Chondrocyte (in vitro differentiated cells): ENCODE measurements at regions not wholly inside any gene's neighbourhood (a gene's known extent, or its start where the extent isn't known, plus 50 kb on each side); places are given as distances from the start of the nearest gene placed in this dataset.

Experiments used
- DNase-seq: peaks from one replicate; pipeline ENCODE4 v3.0.0; 2021; ENCODE audit warnings: mixed read lengths, low spot score
- H3K27ac Mint-ChIP-seq: one replicate; pipeline ENCODE4 v1.8.0; 2021; ENCODE audit warnings: mild to moderate bottlenecking, moderate library complexity, mixed read lengths; ENCODE audit not compliant: unreplicated experiment
- H3K27me3 Mint-ChIP-seq: 2 replicates; pipeline ENCODE4 v1.8.0; 2021; ENCODE audit warnings: low read depth, mixed read lengths
- H3K36me3 Mint-ChIP-seq: 2 replicates; pipeline ENCODE4 v1.8.0; 2021; ENCODE audit warnings: low read depth, mixed read lengths
- H3K4me1 Mint-ChIP-seq: 2 replicates; pipeline ENCODE4 v1.8.0; 2021; ENCODE audit warnings: low read depth, mild to moderate bottlenecking, mixed read lengths
- H3K4me3 Mint-ChIP-seq: one replicate; pipeline ENCODE4 v1.8.0; 2021; ENCODE audit warnings: mild to moderate bottlenecking, moderate library complexity, mixed read lengths; ENCODE audit not compliant: unreplicated experiment
- H3K9me3 Mint-ChIP-seq: 2 replicates; pipeline ENCODE4 v1.8.0; 2021; ENCODE audit warnings: low read depth, mixed read lengths
- CTCF ChIP-seq: fragments of 200-600 bp; sonication (generic); IDR thresholded peaks from 2 replicates; pipeline ENCODE4 v1.5.0; 2021; ENCODE audit warnings: antibody characterized with exemption, mild to moderate bottlenecking, moderate library complexity

DNA sequence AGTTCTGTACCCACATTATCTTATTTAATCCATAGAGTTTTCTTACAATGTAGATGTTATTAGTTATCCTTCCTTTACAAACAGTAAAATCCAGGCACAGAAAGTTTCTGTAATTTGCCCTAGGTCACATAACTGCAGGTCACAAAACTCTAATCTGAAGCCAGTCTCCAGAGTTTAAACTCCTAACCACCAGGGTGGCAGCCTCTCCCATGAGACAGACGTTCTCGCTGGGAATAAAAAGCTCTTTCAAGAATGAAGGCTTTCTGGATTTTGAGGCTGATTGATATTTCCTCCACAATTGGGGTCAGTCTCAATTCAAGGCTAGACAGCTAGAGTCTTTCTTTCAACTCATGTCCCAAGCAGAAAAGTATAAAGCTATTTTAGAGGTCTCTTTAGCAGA lies 95.8 kb upstream of the PLEKHG7 start:
- Mint-ChIP-seq H3K27me3 (no peaks in the 10 kb centered on the region), H3K4me3 (no peak overlapping the region), H3K27ac (no peak overlapping the region), H3K9me3 (peaks cover 3% of the 10 kb centered on the region), H3K36me3 (no peaks in the 10 kb centered on the region), H3K4me1 (peaks cover 26% of the 10 kb centered on the region)
- TF ChIP-seq CTCF = no peak
- DNase-seq = no peak

DNA sequence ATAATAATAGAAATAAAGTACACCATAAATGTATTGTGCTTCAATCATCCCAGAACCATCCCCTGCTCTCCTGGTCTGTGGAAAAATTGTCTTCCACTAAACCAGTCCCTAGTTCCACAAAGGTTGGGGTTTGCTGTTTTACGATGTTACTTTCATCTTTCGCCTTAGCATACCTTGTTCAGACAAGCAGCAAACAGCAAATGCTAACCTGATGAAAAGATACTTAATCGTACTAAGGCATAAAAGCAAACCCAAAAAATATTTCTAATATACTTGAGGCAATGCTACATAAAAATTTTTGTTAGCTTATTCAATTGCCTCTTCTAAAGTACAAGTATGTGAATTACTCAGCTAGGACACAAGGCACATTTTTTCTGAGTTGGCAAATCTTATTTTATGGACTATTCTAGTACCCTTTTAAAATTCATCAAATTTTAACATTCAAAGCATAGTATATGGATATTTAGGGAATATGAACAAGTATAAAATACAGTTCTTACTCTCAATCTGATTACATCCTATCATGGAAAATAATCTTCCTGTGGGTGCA lies 97.1 kb upstream of the PLEKHG7 start:
- TF ChIP-seq CTCF = no peak
- Mint-ChIP-seq H3K36me3 (peaks cover 1% of the 10 kb centered on the region), H3K27me3 (no peaks in the 10 kb centered on the region), H3K4me1 (peaks cover 26% of the 10 kb centered on the region), H3K9me3 (peaks cover 6% of the 10 kb centered on the region), H3K4me3 (no peak overlapping the region), H3K27ac (no peak overlapping the region)
- no peak for DNase-seq

- DNase-seq = no peak
Observed at GRCh38 chr12:92604786-92605185, 98.0 kb upstream of the PLEKHG7 start.

GRCh38 chr12:92603741-92604432 lies 98.9 kb upstream of the PLEKHG7 start:
- Mint-ChIP-seq H3K4me3 (no peak overlapping the region), H3K36me3 (peaks cover 2% of the 10 kb centered on the region), H3K9me3 (peaks cover 8% of the 10 kb centered on the region), H3K27ac (no peak overlapping the region), H3K4me1 (peaks cover 26% of the 10 kb centered on the region), H3K27me3 (no peaks in the 10 kb centered on the region)
- TF ChIP-seq CTCF = no peak
- DNase-seq = no peak

More at GRCh38 chr12:92604786-92605185, 98.0 kb upstream of the PLEKHG7 start:
- peaks cover 2% of the 10 kb centered on the region for H3K36me3 Mint-ChIP-seq
- TF ChIP-seq CTCF = no peak
- H3K27me3 Mint-ChIP-seq = no peaks in the 10 kb centered on the region
- H3K27ac Mint-ChIP-seq = no peak overlapping the region
- peaks cover 8% of the 10 kb centered on the region for H3K9me3 Mint-ChIP-seq
- no peak overlapping the region for H3K4me3 Mint-ChIP-seq
- H3K4me1 Mint-ChIP-seq = peaks cover 26% of the 10 kb centered on the region

DNA sequence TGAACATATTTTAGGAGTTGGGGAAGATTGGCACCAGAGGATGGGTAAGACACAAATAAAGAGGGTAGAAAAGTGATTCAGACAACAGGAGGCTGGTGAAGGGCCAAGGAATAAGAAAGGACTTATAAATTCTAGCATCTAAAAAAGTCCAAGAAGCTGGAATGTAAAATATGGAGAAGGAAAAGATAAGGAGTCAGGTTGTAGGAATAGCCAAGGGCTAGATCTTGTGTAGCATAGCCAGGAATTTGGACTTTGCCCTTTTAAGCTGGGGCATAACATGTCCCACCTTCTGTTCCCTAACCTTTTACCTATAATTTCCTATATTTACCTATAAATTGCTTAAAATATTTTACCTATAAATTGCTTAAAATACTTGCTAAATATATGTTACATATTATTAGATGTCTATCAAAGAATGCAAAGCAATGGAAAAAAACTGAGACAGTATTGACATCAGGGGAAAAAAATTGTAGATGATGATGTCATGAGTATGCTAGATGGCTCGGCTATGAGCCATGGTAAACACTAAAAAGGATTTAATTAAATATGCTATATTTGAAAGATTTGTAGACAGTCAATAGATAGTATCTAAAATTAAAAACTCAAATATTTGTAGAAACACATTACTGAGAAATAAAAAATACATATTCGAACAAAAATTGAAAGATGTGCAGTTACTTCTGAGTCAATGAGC lies 99.7 kb upstream of the PLEKHG7 start:
- DNase-seq = no peak
- Mint-ChIP-seq H3K9me3 (peaks cover 8% of the 10 kb centered on the region), H3K4me3 (no peak overlapping the region), H3K27me3 (no peaks in the 10 kb centered on the region), H3K4me1 (peaks cover 19% of the 10 kb centered on the region), H3K36me3 (peaks cover 2% of the 10 kb centered on the region), H3K27ac (peak overlapping the region; percentile 37)
- TF ChIP-seq CTCF = no peak
